Right lung (tissue), 2 donors: ENCODE measurements at regions not wholly inside any gene's neighbourhood (a gene's known extent, or its start where the extent isn't known, plus 50 kb on each side); places are given as distances from the start of the nearest gene placed in this dataset.

Experiments
- DNase-seq, 2 donors: peaks; one replicate each; pipeline ENCODE4 v3.0.0-alpha.2; 2013

DNA sequence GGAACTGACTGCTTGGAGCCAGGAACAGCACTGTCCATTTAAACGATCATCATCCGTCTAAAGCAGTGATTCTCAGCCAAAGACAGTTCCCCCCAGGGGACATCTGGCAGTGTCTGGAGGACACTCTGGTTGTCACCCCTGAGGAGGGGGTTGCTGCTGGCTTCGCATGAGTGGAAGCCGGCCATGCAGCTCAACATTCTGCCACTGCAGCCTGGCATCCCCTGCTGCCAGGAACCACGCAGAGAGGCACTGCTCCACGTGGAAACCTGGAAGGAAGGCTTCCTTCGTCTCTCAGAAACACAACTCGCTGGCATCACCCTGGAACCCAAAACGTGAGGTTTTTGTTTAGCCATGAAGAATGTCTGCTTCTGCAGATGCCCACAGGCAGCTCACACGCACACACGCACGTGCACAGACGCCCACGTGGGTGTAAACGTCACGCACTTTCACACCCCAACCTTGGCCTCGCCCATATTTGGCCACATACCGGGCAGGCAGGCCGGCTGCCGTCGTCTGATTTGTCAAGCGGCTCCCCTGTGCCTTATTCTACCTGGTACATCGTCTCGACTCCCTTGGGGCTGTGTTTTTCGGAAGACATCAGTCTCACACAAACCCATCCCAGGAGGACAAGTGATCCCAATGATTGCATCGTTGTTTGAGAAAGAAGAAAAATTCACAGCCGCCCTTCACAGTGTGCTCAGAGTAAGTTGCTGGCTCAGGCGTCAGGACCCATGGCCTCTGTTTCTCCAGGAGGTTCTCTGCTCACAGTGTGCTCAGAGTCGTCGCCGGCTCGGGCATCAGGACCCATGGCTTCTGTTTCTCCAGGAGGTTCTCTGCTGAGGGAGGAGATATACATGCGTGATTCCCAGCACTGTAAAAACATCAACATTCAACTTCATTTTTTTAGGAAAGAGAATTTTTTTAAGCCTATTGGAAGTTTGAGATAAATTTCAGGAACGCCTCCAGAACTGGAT, 127.2 kb upstream of the PPP2R2D start:
- DNase-seq = no peak

DNA sequence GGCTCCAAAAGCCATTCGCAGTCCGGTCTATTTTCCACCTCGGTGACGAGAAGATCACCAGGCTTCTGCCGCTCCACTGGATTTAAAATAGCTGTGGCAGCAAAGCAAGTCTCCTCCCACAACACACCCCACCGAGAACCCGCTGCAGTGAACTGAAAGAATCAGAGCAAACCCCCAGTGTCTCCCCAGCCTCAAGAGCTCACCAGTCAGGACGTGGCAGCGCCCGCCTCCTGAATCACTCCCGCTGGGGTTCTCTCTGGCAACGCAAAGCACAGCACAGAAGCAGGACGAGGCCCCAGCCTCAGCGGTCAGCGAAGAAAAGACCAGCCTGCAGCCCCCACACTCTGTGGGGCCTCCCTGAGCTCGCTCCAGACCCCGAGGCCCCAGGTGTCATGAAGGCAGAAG, 126.1 kb upstream of the PPP2R2D start:
- no peak for DNase-seq

- no peak for DNase-seq
These were observed 125.4 kb upstream of the PPP2R2D start for GRCh38 chr10:131775433-131775832.

DNA sequence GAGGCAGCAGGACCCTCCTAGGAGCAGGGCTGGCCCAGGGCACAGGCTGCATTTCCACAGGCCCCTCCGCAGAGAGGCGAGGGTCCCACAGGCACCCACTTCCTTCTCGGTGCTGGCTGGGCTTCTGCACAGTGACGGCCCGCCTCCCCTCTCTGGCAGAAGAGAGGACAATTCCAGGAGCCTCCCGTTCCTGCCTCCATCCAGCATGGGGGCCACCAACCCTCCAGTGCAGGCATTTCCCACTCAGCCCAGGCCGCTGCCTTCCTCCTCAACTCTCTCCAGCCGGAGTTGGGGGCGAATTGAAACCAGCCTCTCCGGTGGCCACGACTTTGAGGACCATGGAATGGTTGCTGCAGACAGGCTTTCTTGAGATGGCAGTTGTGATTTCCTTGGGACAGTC, 125.0 kb upstream of the PPP2R2D start:
- no peak for DNase-seq

DNA sequence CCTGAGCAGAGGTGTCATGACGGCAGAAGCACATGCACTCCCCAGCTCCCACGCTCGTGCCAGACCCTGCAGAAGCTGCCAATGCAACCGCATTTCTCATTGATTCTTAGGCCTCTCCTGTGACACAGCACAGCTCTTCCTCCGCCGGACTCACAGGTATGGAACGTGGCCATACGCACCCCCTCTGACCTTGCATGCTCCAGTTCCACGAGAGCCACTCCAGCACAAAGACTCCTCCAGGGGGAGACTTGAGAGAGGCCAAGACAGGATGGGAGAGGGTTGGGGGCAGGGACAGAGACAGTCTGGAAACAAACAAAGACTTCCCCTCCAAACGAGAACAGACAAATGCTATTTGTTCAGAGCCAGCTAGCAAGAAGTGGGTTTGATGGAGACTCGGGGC, 124.3 kb upstream of the PPP2R2D start:
- no peak for DNase-seq

DNA sequence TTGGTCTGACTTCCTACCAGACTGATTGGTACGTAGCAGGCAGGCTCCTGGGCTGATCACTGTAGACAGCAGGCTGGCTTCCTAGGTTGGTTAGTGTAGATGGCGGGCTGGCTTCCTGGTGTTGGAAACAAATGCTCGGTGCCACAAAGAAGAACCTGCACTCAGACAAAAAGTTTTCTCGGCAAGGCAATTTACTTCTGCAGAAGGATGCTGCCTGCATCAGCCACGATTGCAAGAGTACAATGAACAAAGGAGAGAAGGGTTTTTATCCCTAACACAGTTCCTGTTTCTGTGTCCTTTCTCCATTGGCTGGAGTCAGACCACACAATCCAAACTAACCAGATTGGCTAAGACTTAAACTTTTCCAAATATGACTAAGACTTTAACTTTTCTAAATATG, 123.6 kb upstream of the PPP2R2D start:
- DNase-seq = no peak

DNA sequence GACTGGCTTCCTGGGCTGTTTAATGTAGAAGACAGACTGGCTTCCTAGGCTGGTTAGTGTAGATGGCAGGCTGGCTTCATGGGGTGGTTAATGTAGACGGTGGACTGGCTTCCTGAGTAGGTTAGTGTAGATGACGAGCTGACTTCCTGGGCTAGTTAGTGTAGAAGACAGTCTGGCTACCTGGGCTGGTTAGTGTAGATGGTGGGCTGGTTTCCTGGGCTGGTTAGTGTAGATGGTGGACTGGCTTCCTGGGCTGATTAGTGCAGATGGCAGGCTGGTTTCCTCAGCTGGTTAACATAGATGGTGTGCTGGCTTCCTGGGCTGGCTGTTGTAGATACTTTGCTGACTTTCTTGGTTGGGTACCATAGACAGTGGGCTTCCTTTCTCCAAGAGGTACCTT, 122.9 kb upstream of the PPP2R2D start:
- no peak for DNase-seq

- no peak for DNase-seq
These were observed 122.4 kb upstream of the PPP2R2D start for GRCh38 chr10:131778385-131778784.

GRCh38 chr10:131778842-131779241, 122.0 kb upstream of the PPP2R2D start:
- no peak for DNase-seq

DNA sequence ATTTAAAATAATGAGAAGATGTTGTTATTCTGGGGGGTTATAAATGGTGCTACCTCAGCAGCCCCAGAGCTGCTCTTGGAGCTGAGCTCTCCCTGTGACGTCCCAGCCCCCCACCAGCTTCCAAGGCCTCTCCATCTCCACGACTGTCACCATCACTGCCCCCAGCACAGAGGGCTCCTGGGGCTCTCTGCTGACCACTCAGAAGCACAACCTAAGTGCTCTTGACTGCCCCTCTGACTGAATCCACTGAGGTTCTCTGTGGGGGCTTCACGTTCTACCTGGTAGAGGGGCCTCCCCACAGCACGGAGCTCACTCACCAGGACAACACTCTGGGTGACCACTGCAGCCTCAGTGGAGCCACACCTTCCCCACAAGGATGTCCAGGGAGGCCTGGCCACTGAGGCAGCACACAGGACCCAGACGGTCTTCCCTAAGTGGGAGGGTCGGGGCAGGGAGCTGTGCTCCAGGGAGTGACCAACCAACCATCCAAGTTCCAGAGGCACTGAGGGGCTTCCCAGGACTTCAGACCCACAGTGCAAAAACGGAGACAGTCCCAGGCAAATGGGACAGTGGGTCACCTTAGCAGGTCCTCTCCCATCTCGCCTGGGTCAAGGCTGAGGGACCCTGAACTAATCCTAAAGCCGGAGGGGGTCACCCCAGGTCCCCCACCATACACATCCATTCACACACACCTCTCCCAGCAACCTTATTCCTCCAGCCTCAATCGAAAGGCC, 121.0 kb upstream of the PPP2R2D start:
- no peak for DNase-seq

- no peak for DNase-seq
These were observed 119.7 kb upstream of the PPP2R2D start for GRCh38 chr10:131781076-131781475.

DNA sequence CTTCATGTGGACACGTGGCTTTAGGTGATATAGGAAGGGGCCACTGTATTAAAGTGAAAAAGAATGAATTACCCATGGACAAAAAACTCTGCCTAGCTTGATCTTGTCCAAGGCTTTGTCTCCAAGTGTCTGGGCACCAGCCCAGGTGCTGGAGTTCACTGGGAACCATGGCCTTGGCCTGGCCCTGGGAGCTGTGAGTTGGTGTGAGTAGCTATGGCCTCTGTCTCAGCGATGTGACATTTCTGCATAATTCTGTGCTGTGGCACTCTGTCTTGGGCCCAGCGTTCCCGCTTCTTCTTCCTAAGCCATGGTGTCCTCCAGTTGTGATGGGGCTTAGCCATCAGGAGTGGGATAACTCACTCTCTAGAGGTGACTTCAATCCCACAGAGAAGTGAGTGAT, 119.0 kb upstream of the PPP2R2D start:
- no peak for DNase-seq

DNA sequence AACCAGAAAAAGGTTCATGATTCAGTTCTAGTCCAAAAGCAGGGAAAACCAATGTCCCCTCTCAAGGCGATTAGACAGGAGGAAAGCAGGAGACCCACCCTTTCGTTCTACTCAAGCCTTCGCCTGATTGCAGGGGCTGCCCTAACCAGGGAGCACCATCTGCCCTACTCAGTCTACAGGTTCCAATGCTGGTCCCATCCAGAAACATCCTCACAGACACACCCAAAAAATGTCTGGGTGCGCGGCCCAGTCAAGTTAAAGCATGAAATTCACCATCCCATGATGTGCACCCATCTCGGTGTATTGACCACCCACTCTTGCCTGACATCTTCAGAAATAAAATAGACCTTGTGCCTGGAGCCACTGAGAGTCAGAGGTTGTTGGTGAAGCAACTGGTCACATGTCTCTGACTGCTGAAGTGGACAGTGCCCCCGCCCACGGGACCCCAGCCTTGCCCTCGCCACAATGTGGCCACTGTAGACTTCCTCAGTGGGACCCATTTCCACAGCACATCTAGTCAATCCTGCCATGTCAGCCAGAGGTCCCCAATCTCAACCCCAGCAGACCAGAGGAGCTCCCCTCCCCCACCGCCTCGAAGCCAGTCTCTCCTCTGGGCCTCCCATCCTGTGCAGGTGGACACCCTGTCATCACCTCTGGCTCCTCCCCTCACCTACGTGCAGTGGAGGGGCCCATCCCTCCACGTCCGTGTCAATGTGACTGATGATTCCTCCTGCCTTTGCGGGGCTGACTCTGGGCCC, 116.3 kb upstream of the PPP2R2D start:
- DNase-seq = no peak

DNA sequence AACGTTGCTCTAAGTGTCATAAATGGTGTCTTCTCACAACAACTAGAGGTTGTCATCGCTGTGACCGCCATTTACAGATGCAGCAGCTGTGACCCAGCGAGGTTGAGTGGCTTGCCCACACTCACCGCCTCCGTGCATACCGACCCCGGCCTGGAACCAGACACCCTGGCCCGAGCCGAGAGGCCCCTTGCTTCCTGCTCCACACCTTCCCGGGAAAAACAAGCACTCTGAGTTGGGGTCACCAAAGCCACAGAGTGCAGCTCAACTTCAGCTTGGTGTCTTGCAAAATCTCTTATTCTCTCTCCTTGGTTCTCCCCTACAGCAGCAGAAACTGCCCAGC, 115.7 kb upstream of the PPP2R2D start:
- DNase-seq = no peak

DNA sequence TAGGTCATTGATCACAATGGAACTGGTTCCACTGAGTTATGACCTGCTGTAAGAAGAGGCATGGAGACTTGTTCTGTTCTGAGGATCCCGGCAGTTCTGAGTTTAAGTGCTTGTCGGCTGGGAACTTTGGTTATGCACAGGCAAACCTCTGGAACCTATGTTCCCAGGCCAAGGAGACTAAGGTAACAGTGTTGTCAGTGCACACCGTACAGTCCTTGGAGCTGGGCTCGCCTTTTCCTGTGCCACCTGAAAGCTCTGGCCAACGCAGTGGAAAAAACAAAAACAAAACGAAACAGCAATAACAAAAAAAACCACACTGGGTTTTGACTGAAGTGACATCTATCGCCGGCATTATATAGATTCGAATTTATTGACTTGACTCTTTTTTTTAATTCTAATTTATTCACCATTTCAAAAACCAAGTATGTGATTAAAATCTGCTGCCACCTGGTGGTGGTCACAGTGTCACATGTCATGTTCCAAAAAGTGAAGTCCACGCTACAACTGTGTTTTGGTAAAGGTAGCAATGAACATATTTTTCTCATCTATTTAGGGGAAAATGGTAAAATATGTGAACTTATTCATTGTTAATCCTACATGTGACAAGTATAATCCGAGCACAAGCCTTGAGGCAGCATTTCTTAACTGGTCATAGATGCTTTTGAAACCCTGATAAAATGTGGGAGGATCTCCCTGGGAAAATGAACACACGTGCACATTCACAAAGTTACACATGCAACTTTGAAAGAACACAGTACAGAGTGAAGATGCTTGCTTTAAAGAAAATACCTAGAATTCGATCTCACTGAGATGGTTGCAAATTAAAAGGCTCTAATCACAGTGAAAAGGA, 113.8 kb upstream of the PPP2R2D start:
- peak; percentile 27 to 36 for DNase-seq

DNA sequence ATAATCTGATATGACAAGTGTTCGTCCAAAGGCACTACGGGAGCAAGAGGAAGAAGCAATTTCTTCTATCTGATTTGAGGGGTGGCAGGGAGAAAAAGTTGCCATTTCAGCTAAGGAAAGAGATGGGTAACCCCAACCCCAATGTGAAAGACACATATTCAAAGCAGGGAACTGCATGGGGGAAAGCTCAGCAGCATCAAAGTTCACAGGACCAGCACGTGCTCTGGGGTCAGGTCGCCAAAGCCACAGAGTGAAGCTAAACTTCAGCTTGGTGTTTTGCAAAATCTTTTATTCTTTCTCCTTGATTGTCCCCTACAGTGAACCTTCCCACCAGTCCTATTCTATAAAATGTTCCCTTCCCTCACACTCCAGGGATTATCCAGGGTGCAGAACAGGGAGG, 112.8 kb upstream of the PPP2R2D start:
- DNase-seq = no peak

DNA sequence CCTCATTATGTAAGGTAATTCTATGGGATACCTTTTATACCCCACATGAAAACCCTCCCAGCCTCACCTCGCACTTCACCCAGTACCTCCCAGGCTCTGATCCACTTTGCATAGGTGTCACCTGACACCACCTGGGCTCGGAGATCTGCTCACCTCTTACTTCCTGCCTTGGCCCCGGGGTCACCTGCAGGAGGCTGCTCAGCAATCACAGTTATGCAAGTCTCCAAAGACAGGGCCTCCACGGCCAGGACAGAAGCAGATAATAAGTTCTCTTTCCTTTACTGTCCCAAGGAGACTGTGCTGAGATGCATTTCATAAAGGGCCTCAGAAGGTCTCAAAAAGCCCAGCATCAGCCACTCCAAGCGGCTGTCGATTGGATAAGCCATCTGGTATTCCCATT, 112.4 kb upstream of the PPP2R2D start:
- no peak for DNase-seq

DNA sequence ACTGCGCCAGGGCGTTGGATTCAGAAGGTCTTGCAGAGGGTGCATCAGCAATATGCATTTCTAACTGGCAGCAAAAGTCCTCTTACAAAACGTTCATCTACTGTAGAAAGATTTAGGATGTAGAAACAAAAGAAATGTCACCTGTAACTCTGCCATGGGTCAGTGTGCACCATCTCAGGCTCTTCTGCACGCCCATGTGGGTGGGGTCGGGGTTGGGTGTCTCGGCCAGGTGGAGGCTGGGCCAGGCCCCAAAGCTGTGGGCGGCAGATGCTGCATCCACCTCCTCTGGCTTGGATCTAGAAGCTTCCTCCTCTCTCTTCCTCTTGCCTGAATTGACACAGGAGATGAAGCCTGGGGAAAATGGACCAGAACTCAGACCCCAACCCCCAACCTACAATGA, 111.3 kb upstream of the PPP2R2D start:
- no peak for DNase-seq

DNA sequence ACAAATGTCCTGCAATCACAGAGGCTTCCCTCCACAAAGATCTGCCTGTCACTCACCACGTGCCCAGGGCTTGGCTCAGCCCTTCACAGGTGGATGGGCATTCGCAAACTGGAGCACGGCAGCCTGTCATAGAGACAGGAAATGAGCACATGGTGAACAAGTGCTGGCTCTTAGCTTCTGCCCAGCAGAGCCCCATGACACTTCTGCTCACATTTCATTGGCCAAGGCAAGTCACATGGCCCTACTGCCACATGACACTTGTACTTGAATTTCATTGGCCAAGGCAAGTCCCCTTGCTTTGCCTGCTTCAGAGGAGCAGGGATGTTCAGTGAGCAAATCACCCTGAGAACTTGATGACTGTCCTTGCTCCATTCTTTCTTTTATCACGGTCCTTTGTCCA, 110.8 kb upstream of the PPP2R2D start:
- no peak for DNase-seq

DNA sequence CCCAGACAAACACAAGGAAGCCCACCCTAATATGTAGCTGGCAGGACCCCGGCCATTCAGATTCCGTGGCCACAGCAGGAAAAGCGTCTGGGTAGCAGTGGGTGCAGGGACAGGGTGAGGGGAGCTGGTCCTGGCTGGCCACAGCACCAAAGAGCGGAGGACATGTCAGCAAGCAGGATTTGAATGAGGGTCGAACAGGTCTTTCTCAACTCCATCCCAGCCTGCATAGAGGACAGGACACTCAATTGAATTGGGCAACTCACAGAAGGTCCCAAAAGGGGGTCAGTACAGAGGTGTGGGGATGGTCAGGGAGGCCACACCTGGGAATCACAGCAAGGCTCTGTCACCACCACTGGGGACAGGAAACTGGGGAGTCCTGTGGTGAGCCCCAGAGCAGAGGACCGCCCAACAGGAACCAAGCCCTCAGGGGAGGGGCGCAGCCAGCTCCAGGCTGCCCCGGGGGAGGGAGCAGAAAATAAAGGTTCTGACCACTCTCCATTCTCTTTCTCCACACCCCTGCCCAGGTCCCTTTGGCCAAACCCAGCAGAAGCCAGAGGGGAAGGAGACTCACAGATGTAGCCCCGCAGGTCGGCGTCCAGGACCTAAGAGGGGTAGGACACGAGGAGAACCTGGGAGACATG, 108.7 kb upstream of the PPP2R2D start:
- no peak for DNase-seq

- no peak for DNase-seq
These were observed 108.0 kb upstream of the PPP2R2D start for GRCh38 chr10:131792809-131793208.
